Astrocyte (in vitro differentiated cells and primary cell): ENCODE measurements at regions not wholly inside any gene's neighbourhood (a gene's known extent, or its start where the extent isn't known, plus 50 kb on each side); places are given as distances from the start of the nearest gene placed in this dataset.
A peak's percentile ranks its signal among the peaks of the same experiment; 100 is the strongest.
"Not testable (repeated sequence)": the region's sequence is repeated elsewhere in the genome, so short reads cannot be mapped to it uniquely, and the experiment has no call there.

Experiments
- DNase-seq: peaks from one replicate; pipeline ENCODE4 v3.0.0-alpha.2; 2010; ENCODE audit warnings: low read depth
- FAIRE-seq: peaks from 2 replicates; lab custom pipeline; 2011; peaks lifted over from hg19 to GRCh38; lab: Jason Lieb, UNC
- H2AFZ ChIP-seq: 2 replicates; pipeline ENCODE4 v1.6.0; 2012; ENCODE audit warnings: low read depth, low read length, inconsistent platforms
- H3K27ac ChIP-seq: 2 replicates; pipeline ENCODE4 v1.5.1; 2011; ENCODE audit warnings: low read depth, low read length, inconsistent platforms
- H3K27me3 ChIP-seq: 2 replicates; pipeline ENCODE4 v1.6.0; 2011; ENCODE audit warnings: low read length, inconsistent platforms; ENCODE audit not compliant: insufficient read depth
- H3K36me3 ChIP-seq: 2 replicates; pipeline ENCODE4 v1.5.1; 2011; ENCODE audit warnings: low read length, inconsistent platforms; ENCODE audit not compliant: insufficient read depth
- H3K4me1 ChIP-seq: 2 replicates; pipeline ENCODE4 v1.5.1; 2011; ENCODE audit warnings: low read length, inconsistent platforms; ENCODE audit not compliant: insufficient read depth
- H3K4me2 ChIP-seq: 2 replicates; pipeline ENCODE4 v1.6.0; 2012; ENCODE audit warnings: low read length, inconsistent platforms
- H3K4me3 ChIP-seq: 2 replicates; pipeline ENCODE4 v1.5.1; 2011; ENCODE audit warnings: low read depth, mild to moderate bottlenecking, low read length, inconsistent platforms; ENCODE audit not compliant: insufficient read depth
- H3K79me2 ChIP-seq: 2 replicates; pipeline ENCODE4 v1.6.0; 2012; ENCODE audit warnings: mild to moderate bottlenecking, low read length, inconsistent platforms; ENCODE audit not compliant: insufficient read depth
- H3K9ac ChIP-seq: 2 replicates; pipeline ENCODE4 v1.6.0; 2012; ENCODE audit warnings: mild to moderate bottlenecking, low read length, inconsistent platforms
- H3K9me3 ChIP-seq: 2 replicates; pipeline ENCODE4 v1.5.1; 2012; ENCODE audit warnings: low read depth, mild to moderate bottlenecking, low read length, inconsistent platforms; ENCODE audit not compliant: insufficient read depth
- H4K20me1 ChIP-seq: 2 replicates; pipeline ENCODE4 v1.6.0; 2012; ENCODE audit warnings: low read length, inconsistent platforms; ENCODE audit not compliant: insufficient read depth
- H3K27ac Mint-ChIP-seq: one replicate; pipeline ENCODE4 v1.8.0; 2021; ENCODE audit warnings: mild to moderate bottlenecking, mixed read lengths; ENCODE audit not compliant: unreplicated experiment
- H3K27me3 Mint-ChIP-seq: one replicate; pipeline ENCODE4 v1.8.0; 2021; ENCODE audit warnings: low read depth, mixed read lengths; ENCODE audit not compliant: unreplicated experiment
- H3K36me3 Mint-ChIP-seq: one replicate; pipeline ENCODE4 v1.8.0; 2021; ENCODE audit warnings: low read depth, mixed read lengths; ENCODE audit not compliant: unreplicated experiment
- H3K4me1 Mint-ChIP-seq: one replicate; pipeline ENCODE4 v1.8.0; 2021; ENCODE audit warnings: low read depth, mixed read lengths; ENCODE audit not compliant: unreplicated experiment
- H3K4me3 Mint-ChIP-seq: one replicate; pipeline ENCODE4 v1.8.0; 2021; ENCODE audit warnings: mild to moderate bottlenecking, moderate library complexity, mixed read lengths; ENCODE audit not compliant: unreplicated experiment
- H3K9me3 Mint-ChIP-seq: one replicate; pipeline ENCODE4 v1.8.0; 2021; ENCODE audit warnings: mild to moderate bottlenecking, mixed read lengths; ENCODE audit not compliant: unreplicated experiment
- CTCF ChIP-seq: IDR thresholded peaks from 2 replicates; pipeline ENCODE4 v1.5.1; 2011; ENCODE audit warnings: low read depth, mild to moderate bottlenecking, inconsistent platforms, low read length, moderate library complexity; ENCODE audit not compliant: insufficient read depth
- EZH2 ChIP-seq: IDR thresholded peaks from 2 replicates; pipeline ENCODE4 v1.6.1; 2012; ENCODE audit warnings: mild to moderate bottlenecking, low read length, inconsistent platforms; ENCODE audit not compliant: insufficient read depth

- not testable (repeated sequence) for FAIRE-seq, H3K9me3 ChIP-seq, H3K4me1 ChIP-seq, H4K20me1 ChIP-seq, H2AFZ ChIP-seq, H3K36me3 Mint-ChIP-seq, DNase-seq, H3K27ac Mint-ChIP-seq, H3K79me2 ChIP-seq, H3K9ac ChIP-seq, H3K27ac ChIP-seq, H3K9me3 Mint-ChIP-seq, H3K4me2 ChIP-seq, H3K27me3 ChIP-seq, H3K4me3 Mint-ChIP-seq, H3K36me3 ChIP-seq, H3K4me3 ChIP-seq, H3K27me3 Mint-ChIP-seq, H3K4me1 Mint-ChIP-seq
These were observed 408.0 kb downstream of the CDY2B start for GRCh38 chrY:17472068-17472467.

GRCh38 chrY:17459753-17460152 is 420.3 kb downstream of the CDY2B start:
- not testable (repeated sequence) for H3K36me3 Mint-ChIP-seq

DNA sequence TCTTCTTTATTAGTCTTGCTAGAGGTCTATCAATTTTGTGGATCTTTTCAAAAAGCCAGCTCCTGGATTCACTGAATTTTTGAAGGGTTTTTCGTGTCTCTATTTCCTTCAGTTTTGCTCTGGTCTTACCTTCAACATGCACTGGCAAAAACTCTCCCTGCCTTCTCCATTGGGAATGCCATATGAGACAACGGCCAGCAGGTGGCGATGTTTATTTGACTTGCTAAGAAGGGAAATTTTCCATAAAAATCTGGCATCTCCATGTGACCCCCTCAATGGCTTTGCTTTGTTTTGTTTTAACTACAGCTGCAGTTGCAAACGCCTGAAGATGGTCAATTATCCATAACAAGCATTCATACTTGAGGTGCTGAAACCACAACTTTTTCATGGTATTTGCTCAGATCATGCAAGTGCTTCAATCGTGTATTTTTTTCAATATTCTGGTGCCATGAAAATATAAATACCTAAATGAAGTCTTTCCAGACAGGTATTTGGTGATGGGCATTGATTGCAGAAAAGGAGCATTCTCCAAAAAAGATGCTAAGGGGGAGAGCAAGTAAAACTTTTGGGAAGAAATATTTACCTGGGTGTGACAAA is 449.4 kb downstream of the CDY2B start:
- H3K27me3 ChIP-seq, result no peaks in the 10 kb centered on the region
- DNase-seq, result no peak
- no peak overlapping the region for H3K27ac Mint-ChIP-seq
- TF ChIP-seq CTCF, result peak; percentile 15
- TF ChIP-seq EZH2, result no peak
- no peaks in the 10 kb centered on the region for H3K4me1 Mint-ChIP-seq
- H3K4me3 ChIP-seq, result no peak overlapping the region
- H3K4me2 ChIP-seq, result no peak overlapping the region
- H4K20me1 ChIP-seq, result no peaks in the 10 kb centered on the region
- H3K4me1 ChIP-seq, result no peaks in the 10 kb centered on the region
- no peak for FAIRE-seq
- H3K36me3 Mint-ChIP-seq, result no peaks in the 10 kb centered on the region
- no peaks in the 10 kb centered on the region for H3K27me3 Mint-ChIP-seq
- H3K27ac ChIP-seq, result no peak overlapping the region
- H3K9ac ChIP-seq, result no peak overlapping the region
- H3K9me3 Mint-ChIP-seq, result no peaks in the 10 kb centered on the region
- no peak overlapping the region for H2AFZ ChIP-seq
- no peaks in the 10 kb centered on the region for H3K9me3 ChIP-seq
- H3K36me3 ChIP-seq, result no peaks in the 10 kb centered on the region
- no peaks in the 10 kb centered on the region for H3K79me2 ChIP-seq
- H3K4me3 Mint-ChIP-seq, result no peak overlapping the region

More at GRCh38 chrY:17459753-17460152, 420.3 kb downstream of the CDY2B start:
- H3K27ac ChIP-seq, H3K9ac ChIP-seq, H3K27ac Mint-ChIP-seq, H3K27me3 ChIP-seq, H3K36me3 ChIP-seq, H3K79me2 ChIP-seq, H3K4me3 Mint-ChIP-seq, H3K9me3 ChIP-seq, H3K9me3 Mint-ChIP-seq, H3K27me3 Mint-ChIP-seq, H3K4me3 ChIP-seq, H4K20me1 ChIP-seq, DNase-seq, FAIRE-seq, H3K4me1 Mint-ChIP-seq, H3K4me2 ChIP-seq, H3K4me1 ChIP-seq, H2AFZ ChIP-seq: not testable (repeated sequence)
